ENCODE measurements at regions not wholly inside any gene's neighbourhood (a gene's known extent, or its start where the extent isn't known, plus 50 kb on each side); places are given as distances from the start of the nearest gene placed in this dataset.

- Mint-ChIP-seq H3K27ac (no peak overlapping the region), H3K4me3 (no peak overlapping the region), H3K36me3 (ENCODE audit: low read depth) (no peaks in the 10 kb centered on the region), H3K27me3 (no peaks in the 10 kb centered on the region), H3K4me1 (ENCODE audit: low read depth) (no peaks in the 10 kb centered on the region), H3K9me3 (peaks cover 12% of the 10 kb centered on the region)
- intact Hi-C loops (cut with micrococcal nuclease), result no loop called here
These were observed 452.4 kb downstream of the KCNH5 start for GRCh38 chr14:62592877-62593276.

GRCh38 chr14:62597143-62597542, 448.1 kb downstream of the KCNH5 start:
- H3K27ac Mint-ChIP-seq, result no peak overlapping the region
- peaks cover 45% of the 10 kb centered on the region for H3K9me3 Mint-ChIP-seq
- H3K4me1 Mint-ChIP-seq (ENCODE audit: low read depth), result no peaks in the 10 kb centered on the region
- intact Hi-C loops (cut with micrococcal nuclease), result no loop called here
- no peaks in the 10 kb centered on the region for H3K27me3 Mint-ChIP-seq
- H3K4me3 Mint-ChIP-seq, result no peak overlapping the region
- H3K36me3 Mint-ChIP-seq (ENCODE audit: low read depth), result no peaks in the 10 kb centered on the region

- Mint-ChIP-seq H3K36me3 (ENCODE audit: low read depth) (no peaks in the 10 kb centered on the region), H3K27me3 (no peaks in the 10 kb centered on the region), H3K4me3 (no peak overlapping the region), H3K4me1 (ENCODE audit: low read depth) (no peaks in the 10 kb centered on the region), H3K9me3 (peaks cover 56% of the 10 kb centered on the region), H3K27ac (no peak overlapping the region)
- intact Hi-C loops (cut with micrococcal nuclease), result no loop called here
These were observed 445.5 kb downstream of the KCNH5 start for GRCh38 chr14:62599616-62600385.

GRCh38 chr14:62602712-62603111, 442.5 kb downstream of the KCNH5 start:
- peaks cover 66% of the 10 kb centered on the region for H3K9me3 Mint-ChIP-seq
- no peak overlapping the region for H3K27ac Mint-ChIP-seq
- H3K4me3 Mint-ChIP-seq, result no peak overlapping the region
- intact Hi-C loops (cut with micrococcal nuclease), result no loop called here
- no peaks in the 10 kb centered on the region for H3K27me3 Mint-ChIP-seq
- H3K36me3 Mint-ChIP-seq (ENCODE audit: low read depth), result no peaks in the 10 kb centered on the region
- H3K4me1 Mint-ChIP-seq (ENCODE audit: low read depth), result no peaks in the 10 kb centered on the region

GRCh38 chr14:62604524-62604923, 440.7 kb downstream of the KCNH5 start:
- H3K27ac Mint-ChIP-seq, result no peak overlapping the region
- no peaks in the 10 kb centered on the region for H3K4me1 Mint-ChIP-seq (ENCODE audit: low read depth)
- intact Hi-C loops (cut with micrococcal nuclease), result no loop called here
- H3K9me3 Mint-ChIP-seq, result peaks cover 56% of the 10 kb centered on the region
- H3K36me3 Mint-ChIP-seq (ENCODE audit: low read depth), result no peaks in the 10 kb centered on the region
- no peak overlapping the region for H3K4me3 Mint-ChIP-seq
- H3K27me3 Mint-ChIP-seq, result no peaks in the 10 kb centered on the region

- Mint-ChIP-seq H3K4me3 (no peak overlapping the region), H3K36me3 (ENCODE audit: low read depth) (no peaks in the 10 kb centered on the region), H3K27me3 (no peaks in the 10 kb centered on the region), H3K27ac (no peak overlapping the region), H3K9me3 (peaks cover 35% of the 10 kb centered on the region), H3K4me1 (ENCODE audit: low read depth) (no peaks in the 10 kb centered on the region)
- intact Hi-C loops (cut with micrococcal nuclease), result no loop called here
These were observed 431.1 kb downstream of the KCNH5 start for GRCh38 chr14:62614122-62614521.

GRCh38 chr14:62616668-62617067, 428.6 kb downstream of the KCNH5 start:
- intact Hi-C loops (cut with micrococcal nuclease), result no loop called here
- Mint-ChIP-seq H3K27me3 (no peaks in the 10 kb centered on the region), H3K36me3 (ENCODE audit: low read depth) (no peaks in the 10 kb centered on the region), H3K4me1 (ENCODE audit: low read depth) (no peaks in the 10 kb centered on the region), H3K9me3 (peaks cover 26% of the 10 kb centered on the region), H3K4me3 (no peak overlapping the region), H3K27ac (no peak overlapping the region)

- H3K4me3 Mint-ChIP-seq, result no peak overlapping the region
These were observed 418.8 kb downstream of the KCNH5 start for GRCh38 chr14:62626416-62626815.

GRCh38 chr14:62629176-62629725, 416.0 kb downstream of the KCNH5 start:
- Mint-ChIP-seq H3K27ac (no peak overlapping the region), H3K9me3 (peaks cover 54% of the 10 kb centered on the region), H3K36me3 (ENCODE audit: low read depth) (no peaks in the 10 kb centered on the region), H3K4me3 (no peak overlapping the region), H3K4me1 (ENCODE audit: low read depth) (no peaks in the 10 kb centered on the region), H3K27me3 (no peaks in the 10 kb centered on the region)
- intact Hi-C loops (cut with micrococcal nuclease), result no loop called here

More at GRCh38 chr14:62626416-62626815, 418.8 kb downstream of the KCNH5 start:
- H3K9me3 Mint-ChIP-seq, result peaks cover 55% of the 10 kb centered on the region
- H3K27ac Mint-ChIP-seq, result no peak overlapping the region
- no peaks in the 10 kb centered on the region for H3K36me3 Mint-ChIP-seq (ENCODE audit: low read depth)
- intact Hi-C loops (cut with micrococcal nuclease), result no loop called here
- no peaks in the 10 kb centered on the region for H3K27me3 Mint-ChIP-seq
- H3K4me1 Mint-ChIP-seq (ENCODE audit: low read depth), result no peaks in the 10 kb centered on the region

GRCh38 chr14:62631176-62631575, 414.1 kb downstream of the KCNH5 start:
- Mint-ChIP-seq H3K4me3 (no peak overlapping the region), H3K27me3 (no peaks in the 10 kb centered on the region), H3K4me1 (ENCODE audit: low read depth) (no peaks in the 10 kb centered on the region), H3K36me3 (ENCODE audit: low read depth) (no peaks in the 10 kb centered on the region), H3K27ac (no peak overlapping the region), H3K9me3 (peaks cover 46% of the 10 kb centered on the region)
- intact Hi-C loops (cut with micrococcal nuclease), result no loop called here

- no peak overlapping the region for H3K4me3 Mint-ChIP-seq
- H3K4me1 Mint-ChIP-seq (ENCODE audit: low read depth), result no peaks in the 10 kb centered on the region
- H3K27ac Mint-ChIP-seq, result no peak overlapping the region
- intact Hi-C loops (cut with micrococcal nuclease), result no loop called here
- peaks cover 57% of the 10 kb centered on the region for H3K9me3 Mint-ChIP-seq
- H3K27me3 Mint-ChIP-seq, result no peaks in the 10 kb centered on the region
- no peaks in the 10 kb centered on the region for H3K36me3 Mint-ChIP-seq (ENCODE audit: low read depth)
These were observed 412.5 kb downstream of the KCNH5 start for GRCh38 chr14:62632771-62633170.

- intact Hi-C loops (cut with micrococcal nuclease), result no loop called here
- H3K27ac Mint-ChIP-seq, result no peak overlapping the region
- H3K36me3 Mint-ChIP-seq (ENCODE audit: low read depth), result no peaks in the 10 kb centered on the region
- no peaks in the 10 kb centered on the region for H3K4me1 Mint-ChIP-seq (ENCODE audit: low read depth)
- H3K4me3 Mint-ChIP-seq, result no peak overlapping the region
- no peaks in the 10 kb centered on the region for H3K27me3 Mint-ChIP-seq
- peaks cover 15% of the 10 kb centered on the region for H3K9me3 Mint-ChIP-seq
These were observed 399.6 kb downstream of the KCNH5 start for GRCh38 chr14:62645649-62646048.

Data from dendritic cell treated with granulocyte-macrophage colony-stimulating factor and Interleukin-4, amounts not matched to agents 40 ng/mL and 50 ng/mL, for 4 days (primary cell).